ENCODE measurements at regions not wholly inside any gene's neighbourhood (a gene's known extent, or its start where the extent isn't known, plus 50 kb on each side); places are given as distances from the start of the nearest gene placed in this dataset.

DNA sequence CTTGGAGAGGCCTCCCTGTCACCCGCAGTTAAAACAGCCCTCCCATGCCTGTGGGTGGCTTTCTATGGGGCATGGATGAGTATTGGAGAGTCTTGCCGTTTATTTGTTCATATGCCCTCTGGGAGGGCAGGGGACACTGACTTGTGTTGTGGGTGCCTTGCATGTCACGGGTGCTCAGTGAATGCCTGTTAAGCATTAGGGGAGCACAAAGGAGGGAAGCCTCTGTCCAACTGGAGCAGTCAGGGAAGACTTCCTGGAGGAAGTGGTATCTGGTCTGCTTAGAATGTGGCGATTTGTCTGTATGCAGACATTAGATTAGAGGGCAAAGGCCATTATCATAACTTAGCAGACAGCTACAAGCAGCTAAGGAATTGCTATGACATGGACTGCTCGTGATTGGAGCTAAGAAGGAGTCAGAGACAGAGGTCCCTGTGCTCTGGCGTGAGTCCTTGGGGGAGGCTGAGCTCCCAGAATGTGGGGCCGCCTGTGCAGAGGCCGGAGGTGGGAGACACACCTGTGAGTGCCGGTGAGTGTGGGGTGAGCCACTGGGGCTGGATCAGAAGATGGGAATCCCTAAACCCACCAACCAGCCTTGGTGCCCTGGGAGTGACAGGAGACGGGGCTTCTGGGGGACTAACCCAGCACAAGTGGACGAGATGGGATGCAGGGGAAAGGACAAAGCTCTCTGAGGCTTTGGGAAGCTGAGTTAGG lies 286.1 kb downstream of the SEC14L1 start:
- TF ChIP-seq, protein P1, sequence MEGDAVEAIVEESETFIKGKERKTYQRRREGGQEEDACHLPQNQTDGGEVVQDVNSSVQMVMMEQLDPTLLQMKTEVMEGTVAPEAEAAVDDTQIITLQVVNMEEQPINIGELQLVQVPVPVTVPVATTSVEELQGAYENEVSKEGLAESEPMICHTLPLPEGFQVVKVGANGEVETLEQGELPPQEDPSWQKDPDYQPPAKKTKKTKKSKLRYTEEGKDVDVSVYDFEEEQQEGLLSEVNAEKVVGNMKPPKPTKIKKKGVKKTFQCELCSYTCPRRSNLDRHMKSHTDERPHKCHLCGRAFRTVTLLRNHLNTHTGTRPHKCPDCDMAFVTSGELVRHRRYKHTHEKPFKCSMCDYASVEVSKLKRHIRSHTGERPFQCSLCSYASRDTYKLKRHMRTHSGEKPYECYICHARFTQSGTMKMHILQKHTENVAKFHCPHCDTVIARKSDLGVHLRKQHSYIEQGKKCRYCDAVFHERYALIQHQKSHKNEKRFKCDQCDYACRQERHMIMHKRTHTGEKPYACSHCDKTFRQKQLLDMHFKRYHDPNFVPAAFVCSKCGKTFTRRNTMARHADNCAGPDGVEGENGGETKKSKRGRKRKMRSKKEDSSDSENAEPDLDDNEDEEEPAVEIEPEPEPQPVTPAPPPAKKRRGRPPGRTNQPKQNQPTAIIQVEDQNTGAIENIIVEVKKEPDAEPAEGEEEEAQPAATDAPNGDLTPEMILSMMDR (IDR thresholded peaks at IDR 0.05; ENCODE audit: low read depth, low read length) = no peak
- no peaks in the 10 kb centered on the region; the same call in 1 of the 2 replicates for H3K9me3 ChIP-seq (ENCODE audit: control insufficient read depth, insufficient read depth, low read length)
- peak overlapping the region; percentile 91 for H3K27ac ChIP-seq (ENCODE audit: low read depth, low read length)
- CTCF ChIA-PET = interaction anchor here (0.6 to 5.3 kb wide), 2 partner anchors 96 to 186 kb away, joined by 3 to 51 read pairs; no protein-coding TSS in a partner anchor
- no peak for DNase-seq (ENCODE audit: low read depth, low spot score)
- POLR2A ChIA-PET = interaction anchor here (0.7 to 2.2 kb wide), 6 partner anchors 18 to 532 kb away, joined by 3 to 10 read pairs (median 4); partner anchors contain the start of gene TNRC6C
- H3K27me3 ChIP-seq (ENCODE audit: control insufficient read depth, insufficient read depth, low read length) = no peaks in the 10 kb centered on the region
- no peak overlapping the region for H3K4me3 ChIP-seq (ENCODE audit: low read depth, low read length)

DNA sequence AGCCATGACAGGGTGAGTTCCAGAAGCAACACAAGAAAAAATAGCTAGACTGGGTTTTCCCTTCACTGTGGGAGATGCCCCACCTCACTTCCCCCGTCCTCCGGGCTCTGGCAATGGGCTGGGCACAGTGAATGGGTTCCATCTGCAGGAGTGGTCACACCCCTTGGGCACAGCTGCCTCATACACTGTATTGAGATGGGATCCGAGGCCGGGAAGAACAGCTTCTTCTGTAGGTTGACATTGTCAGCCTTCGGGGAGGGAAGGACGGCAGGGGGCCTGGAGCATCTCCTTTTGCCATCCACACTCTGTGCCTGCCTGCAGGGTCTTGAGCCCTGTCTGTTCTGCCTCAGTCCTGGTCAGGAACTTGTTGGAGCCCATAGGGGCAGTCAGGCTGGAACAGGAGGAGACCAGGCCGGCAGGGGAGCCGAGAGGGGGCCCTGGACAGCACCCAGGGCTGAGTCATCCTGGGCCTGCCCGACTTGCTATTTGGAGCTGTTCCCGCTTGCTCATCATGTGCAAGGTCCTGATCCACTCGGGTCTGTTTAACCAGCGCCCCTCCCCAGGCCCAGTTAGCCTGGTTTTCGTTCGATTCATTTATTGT lies 286.7 kb downstream of the SEC14L1 start:
- Histone ChIP-seq H3K27me3 (ENCODE audit: control insufficient read depth, insufficient read depth, low read length) (no peaks in the 10 kb centered on the region), H3K9me3 (ENCODE audit: control insufficient read depth, insufficient read depth, low read length) (no peaks in the 10 kb centered on the region), H3K4me3 (ENCODE audit: low read depth, low read length) (no peak overlapping the region), H3K27ac (ENCODE audit: low read depth, low read length) (peak overlapping the region; percentile 91)
- TF ChIP-seq, protein P1 (IDR thresholded peaks at IDR 0.05; ENCODE audit: low read depth, low read length) = 0 out of 2 replicates have a peak, but pooled peaks have one; percentile 15
- ChIA-PET POLR2A (interaction anchor here (0.7 to 2.2 kb wide), 6 partner anchors 18 to 531 kb away, joined by 3 to 10 read pairs (median 4); partner anchors contain the start of gene TNRC6C), CTCF (interaction anchor here (0.6 to 5.3 kb wide), 2 partner anchors 96 to 187 kb away, joined by 3 to 51 read pairs; no protein-coding TSS in a partner anchor)
- no peak for DNase-seq (ENCODE audit: low read depth, low spot score)

DNA sequence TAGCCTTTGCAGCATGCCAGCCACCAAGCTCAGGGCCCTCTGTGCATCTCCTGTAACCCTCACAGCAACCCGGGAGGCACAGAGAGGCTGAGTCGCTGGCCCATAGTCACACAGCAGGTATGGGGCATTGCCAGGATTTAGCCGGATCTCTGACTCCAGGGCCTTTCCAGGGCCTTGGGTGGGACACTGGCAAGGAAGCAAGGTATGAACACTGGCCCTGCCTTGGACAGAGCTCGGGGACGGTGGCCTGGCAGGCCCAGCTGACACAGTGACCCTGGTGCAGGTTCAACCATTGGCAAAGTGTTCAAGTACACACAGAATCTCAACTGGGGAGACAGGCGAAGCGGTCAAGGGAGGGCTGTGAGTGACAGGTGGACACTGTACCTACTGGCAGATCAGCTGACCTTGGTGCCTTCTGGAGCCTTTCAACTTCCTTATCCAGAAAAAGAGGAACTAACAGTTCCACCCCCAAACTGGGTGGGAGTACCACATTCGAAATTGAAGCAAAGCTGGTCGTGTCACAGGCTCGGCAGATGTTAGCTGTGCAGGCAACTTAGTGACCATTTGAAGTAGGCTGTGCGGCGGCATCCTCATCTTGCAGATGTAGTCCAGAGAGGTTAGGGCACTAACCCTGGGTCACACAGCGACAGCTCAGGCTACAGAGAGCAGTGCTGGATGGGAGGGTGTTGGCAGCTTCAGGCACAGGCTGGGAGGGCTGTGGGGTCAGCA lies 287.4 kb downstream of the SEC14L1 start:
- Histone ChIP-seq H3K27ac (ENCODE audit: low read depth, low read length) (peak overlapping the region; percentile 91), H3K9me3 (ENCODE audit: control insufficient read depth, insufficient read depth, low read length) (no peaks in the 10 kb centered on the region), H3K27me3 (ENCODE audit: control insufficient read depth, insufficient read depth, low read length) (no peaks in the 10 kb centered on the region), H3K4me3 (ENCODE audit: low read depth, low read length) (no peak overlapping the region)
- POLR2A ChIA-PET = interaction anchor here (1.2 to 2.2 kb wide), 7 partner anchors 17 to 530 kb away, joined by 3 to 10 read pairs (median 7); partner anchors contain the start of gene TNRC6C
- TF ChIP-seq, protein P1 (IDR thresholded peaks at IDR 0.05; ENCODE audit: low read depth, low read length) = no peak
- no peak for DNase-seq (ENCODE audit: low read depth, low spot score)
- CTCF ChIA-PET = interaction anchor here (0.5 to 5.3 kb wide), 2 partner anchors 50 to 97 kb away, joined by 3 to 51 read pairs; no protein-coding TSS in a partner anchor

DNA sequence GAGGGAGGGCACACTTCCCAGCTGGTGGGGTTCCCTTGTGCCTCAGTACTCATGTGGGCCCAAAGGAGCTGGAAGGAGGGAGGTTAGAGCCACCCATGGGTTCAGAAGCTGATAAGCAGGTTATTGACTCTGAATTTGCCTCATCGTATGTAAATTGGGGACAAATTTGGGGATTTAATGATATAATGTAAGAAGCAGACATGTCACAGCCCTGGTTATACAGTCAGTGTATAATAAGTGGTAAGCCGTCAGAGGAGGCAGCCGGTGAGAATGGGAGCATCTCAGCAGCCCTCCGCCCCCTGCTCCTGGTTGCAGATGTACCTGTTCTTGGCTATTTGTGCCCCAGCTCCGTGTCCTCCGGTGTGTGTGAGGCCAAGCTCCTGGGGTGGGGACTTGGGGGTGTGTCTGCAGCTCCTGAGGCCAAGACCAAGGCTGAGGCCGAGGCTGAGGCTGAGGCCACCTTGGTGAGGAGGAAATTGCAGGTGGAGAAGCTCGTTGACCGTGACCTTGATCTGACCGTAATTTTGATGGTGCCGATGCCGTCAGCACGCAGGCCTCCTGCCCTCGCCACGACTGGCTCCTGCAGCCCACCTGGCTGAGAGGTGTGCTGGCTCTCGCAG lies 288.1 kb downstream of the SEC14L1 start:
- no peaks in the 10 kb centered on the region for H3K27me3 ChIP-seq (ENCODE audit: control insufficient read depth, insufficient read depth, low read length)
- ChIA-PET CTCF (interaction anchor here (0.5 to 5.3 kb wide), 11 partner anchors 10 to 98 kb away, joined by 3 to 51 read pairs (median 6); no protein-coding TSS in a partner anchor), POLR2A (interaction anchor here (1.2 to 2.0 kb wide), 5 partner anchors 21 to 98 kb away, joined by 3 to 9 read pairs (median 4); no protein-coding TSS in a partner anchor)
- no peak overlapping the region for H3K27ac ChIP-seq (ENCODE audit: low read depth, low read length)
- TF ChIP-seq, protein P1 (IDR thresholded peaks at IDR 0.05; ENCODE audit: low read depth, low read length) = no peak
- H3K9me3 ChIP-seq (ENCODE audit: control insufficient read depth, insufficient read depth, low read length) = no peaks in the 10 kb centered on the region
- DNase-seq (ENCODE audit: low read depth, low spot score) = no peak
- no peak overlapping the region for H3K4me3 ChIP-seq (ENCODE audit: low read depth, low read length)
